K562 (cell line): ENCODE measurements at regions not wholly inside any gene's neighbourhood (a gene's known extent, or its start where the extent isn't known, plus 50 kb on each side); places are given as distances from the start of the nearest gene placed in this dataset.

Experiments
- ATAC-seq: fragments of 200-7000 bp; cut with Tn5 transposase; 3 replicates; pipeline ENCODE4 v1.9.1; 2020; ENCODE audit warnings: moderate library complexity
- BruUV-seq: library from RNA; stranded (reverse); fragments of 400-500 nt; replicated peaks from 2 replicates; lab custom pipeline; 2021; lab: Mats Ljungman, UMichigan
- CTCF ChIA-PET: fragments of 300-600 bp; formaldehyde crosslinking; extraction: SDS; loops from one replicate; lab custom pipeline; 2021; ENCODE audit warnings: low intra/inter-chr PET ratio; lab: Yijun Ruan, JAX
- POLR2A ChIA-PET: fragments of 300-600, 350-650 bp; sonication (Branson Sonifier 250); formaldehyde crosslinking; extraction: SDS; loops from one replicate; lab custom pipeline; 2021; ENCODE audit warnings: antibody characterized with exemption, inconsistent platforms; lab: Yijun Ruan, JAX
- DNase-seq, 4 experiments: peaks; one replicate each; pipeline versions ENCODE4 v3.0.0 to v3.0.0-alpha.2; 2011 to 2018; ENCODE audit warnings: low spot score in 3 of 4, mixed read lengths in 3 of 4; ENCODE audit errors: extremely low read depth in 1 of 4
- FAIRE-seq: peaks from 2 replicates; lab custom pipeline; 2011; peaks lifted over from hg19 to GRCh38; lab: Jason Lieb, UNC
- H2AFZ ChIP-seq: 2 replicates; pipeline ENCODE4 v1.6.0; 2011; ENCODE audit warnings: low read depth, low read length, control low read depth, inconsistent platforms
- H3K27ac ChIP-seq: fragments of 200-600 bp; 3 replicates; pipeline ENCODE4 v1.8.0; 2011; ENCODE audit warnings: low read depth, mild to moderate bottlenecking, control low read depth, inconsistent platforms, low read length, moderate library complexity, mixed read lengths; ENCODE audit errors: extremely low read depth
- H3K27me3 ChIP-seq, 2 experiments: fragments of 300-600 bp in 1 of 2; 2 replicates in 1 of 2; 3 replicates in 1 of 2; pipeline versions ENCODE4 v1.6.0 to v1.8.0; 2011; ENCODE audit warnings: inconsistent platforms in 2 of 2, low read length in 2 of 2, mild to moderate bottlenecking in 1 of 2, mixed read lengths in 1 of 2, moderate library complexity in 1 of 2; ENCODE audit not compliant: control insufficient read depth in 2 of 2, insufficient read depth in 2 of 2
- H3K36me3 ChIP-seq: fragments of 300-600 bp; 3 replicates; pipeline ENCODE4 v1.8.0; 2011; ENCODE audit warnings: mild to moderate bottlenecking, low read length, inconsistent platforms; ENCODE audit not compliant: control insufficient read depth, insufficient read depth
- H3K4me1 ChIP-seq, 2 experiments: fragments of 200-600 bp in 1 of 2; replicated peaks in 1 of 2; 2 replicates in 1 of 2; 3 replicates in 1 of 2; pipeline versions ENCODE4 v1.5.1 to v1.8.0; 2011; ENCODE audit warnings: inconsistent platforms in 2 of 2, low read length in 2 of 2, mild to moderate bottlenecking in 1 of 2, mixed read lengths in 1 of 2, moderate library complexity in 1 of 2; ENCODE audit not compliant: control insufficient read depth in 2 of 2, insufficient read depth in 2 of 2
- H3K4me2 ChIP-seq: 2 replicates; pipeline ENCODE4 v1.6.1; 2011; ENCODE audit warnings: low read length, control low read depth, inconsistent platforms, mixed read lengths; ENCODE audit not compliant: insufficient read depth
- H3K4me3 ChIP-seq: fragments of 200-600 bp; sonication (generic), shearing (Covaris generic); 2 replicates; pipeline ENCODE4 v1.5.1; 2016; ENCODE audit warnings: control low read depth, inconsistent platforms
- H3K79me2 ChIP-seq: fragments of 200-600 bp; 3 replicates; pipeline ENCODE4 v1.8.0; 2011; ENCODE audit warnings: low read length, inconsistent platforms; ENCODE audit not compliant: control insufficient read depth, insufficient read depth
- H3K9ac ChIP-seq, 2 experiments: 2 replicates each; pipeline versions ENCODE4 v1.6.0 to v1.6.1; 2011; ENCODE audit warnings: low read depth in 2 of 2, low read length in 2 of 2, control low read depth in 1 of 2, inconsistent platforms in 1 of 2, mild to moderate bottlenecking in 1 of 2, mixed read lengths in 1 of 2; ENCODE audit not compliant: insufficient read depth in 1 of 2
- H3K9me1 ChIP-seq: one replicate; pipeline ENCODE4 v1.6.0; 2011; ENCODE audit warnings: inconsistent platforms, mild to moderate bottlenecking, low read length, moderate library complexity; ENCODE audit not compliant: control insufficient read depth, insufficient read depth
- H3K9me3 ChIP-seq: replicated peaks from 2 replicates; pipeline ENCODE4 v1.5.1; 2011; ENCODE audit warnings: low read depth, low read length, inconsistent platforms; ENCODE audit not compliant: control insufficient read depth, insufficient read depth
- H4K20me1 ChIP-seq: replicated peaks from 2 replicates; pipeline ENCODE4 v1.6.1; 2011; ENCODE audit warnings: low read length, inconsistent platforms, mixed read lengths; ENCODE audit not compliant: control insufficient read depth, insufficient read depth
- CCNT2 ChIP-seq: IDR thresholded peaks from 2 replicates; pipeline ENCODE4 v1.6.1; 2011; ENCODE audit warnings: borderline replicate concordance, low read depth, mild to moderate bottlenecking, moderate library complexity, mixed read lengths, low read length; ENCODE audit not compliant: insufficient read length; ENCODE audit errors: extremely low read depth
- DNMT1 ChIP-seq: fragments of 450-650 bp; IDR thresholded peaks from 2 replicates; pipeline ENCODE4 v1.6.1; 2016; ENCODE audit warnings: antibody characterized with exemption, mild to moderate bottlenecking
- GATAD2A ChIP-seq: fragments of 450-650 bp; IDR thresholded peaks from 2 replicates; pipeline ENCODE4 v1.6.1; 2017
- HNRNPK ChIP-seq: fragments of 200-400 bp; formaldehyde crosslinking; IDR thresholded peaks from one replicate; pipeline ENCODE4 v1.6.1; 2018; ENCODE audit warnings: mild to moderate bottlenecking, low read depth, low read length; ENCODE audit not compliant: poor library complexity, severe bottlenecking
- POLR2AphosphoS2 ChIP-seq: IDR thresholded peaks from 2 replicates; pipeline ENCODE4 v1.6.1; 2012; ENCODE audit warnings: low read length, improper control_type of control experiment
- RBBP5 ChIP-seq: fragments of 200-600 bp; sonication (generic); IDR thresholded peaks from 2 replicates; pipeline ENCODE4 v1.6.1; 2012; ENCODE audit warnings: borderline replicate concordance, mild to moderate bottlenecking, low read length, control low read depth, inconsistent platforms; ENCODE audit not compliant: insufficient read depth, poor library complexity, severe bottlenecking
- SMAD1 ChIP-seq: fragments of 150-350 bp; IDR thresholded peaks from 2 replicates; pipeline ENCODE4 v1.6.1; 2014; ENCODE audit warnings: low read length, low read depth; ENCODE audit not compliant: partially characterized antibody
- U2AF2 ChIP-seq: fragments of 200-400 bp; formaldehyde crosslinking; optimal IDR thresholded peaks from 2 replicates; pipeline ENCODE3; 2017; ENCODE audit warnings: low read depth, mild to moderate bottlenecking, low read length
- WHSC1 ChIP-seq: IDR thresholded peaks from one replicate; pipeline ENCODE4 v1.6.1; 2012; ENCODE audit warnings: low read length, control low read depth, inconsistent platforms
- ZNF263 ChIP-seq: sonication (generic); formaldehyde crosslinking; IDR thresholded peaks from 2 replicates; pipeline ENCODE4 v1.8.0; 2022; ENCODE audit warnings: mild to moderate bottlenecking, missing genetic modification reagents, borderline replicate concordance
- ZNF79 ChIP-seq: fragments of 250-450 bp; sonication (Bioruptor Pico); IDR thresholded peaks from 2 replicates; pipeline ENCODE4 v1.4.0; 2020; ENCODE audit warnings: low read depth, mild to moderate bottlenecking, moderate library complexity
- WGBS: fragments of 100-300 bp; shearing (Covaris generic); methylation state at CpG from one replicate; pipeline ENCODE4 v1.1.6; 2016; ENCODE audit warnings: low coverage, mixed read lengths; ENCODE audit not compliant: insufficient coverage; ENCODE audit errors: missing lambda C conversion rate; 5-methylcytosine and 5-hydroxymethylcytosine counted together
- in situ Hi-C: fragments of 300-500 bp; cut with MboI; formaldehyde crosslinking; loops from 4 replicates; pipeline ENCODE4 v1.15.0; 2018; ENCODE audit warnings: inconsistent platforms, mixed read lengths
- intact Hi-C: fragments of 100-400 bp; cut with micrococcal nuclease; formaldehyde crosslinking; loops from 2 replicates; pipeline ENCODE4 v1.14.2; 2022
- TF ChIP-seq, protein P1 (sequence below), 2 experiments: fragments of 150-350 bp in 1 of 2; IDR thresholded peaks; 2 replicates each; pipeline ENCODE4 v1.6.1; 2012 to 2016; ENCODE audit warnings: low read depth in 2 of 2, low read length in 2 of 2, mild to moderate bottlenecking in 1 of 2, moderate library complexity in 1 of 2
- TF ChIP-seq, protein P2 (sequence below): IDR thresholded peaks from 2 replicates; pipeline ENCODE4 v1.6.1; 2016; ENCODE audit warnings: missing genetic modification characterization, missing compliant biosample characterization
- TF ChIP-seq, protein P3 (sequence below): fragments of 450-650 bp; IDR thresholded peaks from 2 replicates; pipeline ENCODE4 v1.6.1; 2017; ENCODE audit warnings: mild to moderate bottlenecking, moderate library complexity
- TF ChIP-seq, protein P4 (sequence below): IDR thresholded peaks from 2 replicates; pipeline ENCODE4 v1.6.1; 2012; ENCODE audit warnings: low read depth, low read length, improper control_type of control experiment, borderline replicate concordance

DNA sequence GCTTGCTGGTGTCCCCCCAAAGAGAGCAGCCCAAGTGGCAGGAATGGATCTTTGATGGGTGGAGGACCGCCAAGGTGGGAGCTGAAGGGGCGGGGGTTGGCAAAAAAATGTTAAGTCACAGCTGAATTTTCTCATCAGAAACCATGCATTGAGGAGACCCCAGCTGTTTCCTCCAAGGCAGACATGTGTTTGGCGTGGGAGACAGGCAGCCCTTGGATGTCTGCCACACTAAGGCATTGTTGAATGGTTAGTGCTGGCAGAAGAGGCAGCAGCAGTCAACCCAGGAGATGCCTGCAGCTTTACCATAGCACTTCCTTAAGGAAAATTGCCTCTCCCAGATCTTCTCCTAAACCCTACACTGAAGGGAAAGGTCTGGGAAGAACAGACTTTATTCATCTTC, 394.9 kb upstream of the CD180 start:
- ATAC-seq (no peak), DNase-seq (no peak), FAIRE-seq (no peak)
- no peak overlapping the region for H3K27ac ChIP-seq
- H3K9ac ChIP-seq, result no peak overlapping the region
- H4K20me1 ChIP-seq, result no peaks in the 10 kb centered on the region
- no peaks in the 10 kb centered on the region for H3K27me3 ChIP-seq
- intact Hi-C loops (no loop called here), in situ Hi-C loops (no loop called here)
- no peak overlapping the region for H2AFZ ChIP-seq
- no peaks in the 10 kb centered on the region for H3K9me3 ChIP-seq
- no peaks in the 10 kb centered on the region for H3K36me3 ChIP-seq
- WGBS, result 4% methylated on average over 3 of the region's 3 CpGs
- POLR2A ChIA-PET, result no interaction called here
- H3K4me2 ChIP-seq, result no peak overlapping the region
- H3K4me3 ChIP-seq, result no peak overlapping the region
- no peaks in the 10 kb centered on the region for H3K4me1 ChIP-seq
- CTCF ChIA-PET, result no interaction called here
- H3K79me2 ChIP-seq, result no peaks in the 10 kb centered on the region
- no peaks in the 10 kb centered on the region for H3K9me1 ChIP-seq
- BruUV-seq, result no TSS peak
- TF ChIP-seq, protein P1, sequence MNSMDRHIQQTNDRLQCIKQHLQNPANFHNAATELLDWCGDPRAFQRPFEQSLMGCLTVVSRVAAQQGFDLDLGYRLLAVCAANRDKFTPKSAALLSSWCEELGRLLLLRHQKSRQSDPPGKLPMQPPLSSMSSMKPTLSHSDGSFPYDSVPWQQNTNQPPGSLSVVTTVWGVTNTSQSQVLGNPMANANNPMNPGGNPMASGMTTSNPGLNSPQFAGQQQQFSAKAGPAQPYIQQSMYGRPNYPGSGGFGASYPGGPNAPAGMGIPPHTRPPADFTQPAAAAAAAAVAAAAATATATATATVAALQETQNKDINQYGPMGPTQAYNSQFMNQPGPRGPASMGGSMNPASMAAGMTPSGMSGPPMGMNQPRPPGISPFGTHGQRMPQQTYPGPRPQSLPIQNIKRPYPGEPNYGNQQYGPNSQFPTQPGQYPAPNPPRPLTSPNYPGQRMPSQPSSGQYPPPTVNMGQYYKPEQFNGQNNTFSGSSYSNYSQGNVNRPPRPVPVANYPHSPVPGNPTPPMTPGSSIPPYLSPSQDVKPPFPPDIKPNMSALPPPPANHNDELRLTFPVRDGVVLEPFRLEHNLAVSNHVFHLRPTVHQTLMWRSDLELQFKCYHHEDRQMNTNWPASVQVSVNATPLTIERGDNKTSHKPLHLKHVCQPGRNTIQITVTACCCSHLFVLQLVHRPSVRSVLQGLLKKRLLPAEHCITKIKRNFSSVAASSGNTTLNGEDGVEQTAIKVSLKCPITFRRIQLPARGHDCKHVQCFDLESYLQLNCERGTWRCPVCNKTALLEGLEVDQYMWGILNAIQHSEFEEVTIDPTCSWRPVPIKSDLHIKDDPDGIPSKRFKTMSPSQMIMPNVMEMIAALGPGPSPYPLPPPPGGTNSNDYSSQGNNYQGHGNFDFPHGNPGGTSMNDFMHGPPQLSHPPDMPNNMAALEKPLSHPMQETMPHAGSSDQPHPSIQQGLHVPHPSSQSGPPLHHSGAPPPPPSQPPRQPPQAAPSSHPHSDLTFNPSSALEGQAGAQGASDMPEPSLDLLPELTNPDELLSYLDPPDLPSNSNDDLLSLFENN (IDR thresholded peaks at IDR 0.05; ENCODE audit: low read depth in 2 of 2, low read length in 2 of 2), result no peak
- no peak for TF ChIP-seq POLR2AphosphoS2
- TF ChIP-seq WHSC1, result no peak
- no peak for TF ChIP-seq U2AF2
- no peak for TF ChIP-seq SMAD1
- TF ChIP-seq GATAD2A, result no peak
- TF ChIP-seq CCNT2, result no peak
- no peak for TF ChIP-seq ZNF79 (CRISPR knock-in tag)
- TF ChIP-seq, protein P2, sequence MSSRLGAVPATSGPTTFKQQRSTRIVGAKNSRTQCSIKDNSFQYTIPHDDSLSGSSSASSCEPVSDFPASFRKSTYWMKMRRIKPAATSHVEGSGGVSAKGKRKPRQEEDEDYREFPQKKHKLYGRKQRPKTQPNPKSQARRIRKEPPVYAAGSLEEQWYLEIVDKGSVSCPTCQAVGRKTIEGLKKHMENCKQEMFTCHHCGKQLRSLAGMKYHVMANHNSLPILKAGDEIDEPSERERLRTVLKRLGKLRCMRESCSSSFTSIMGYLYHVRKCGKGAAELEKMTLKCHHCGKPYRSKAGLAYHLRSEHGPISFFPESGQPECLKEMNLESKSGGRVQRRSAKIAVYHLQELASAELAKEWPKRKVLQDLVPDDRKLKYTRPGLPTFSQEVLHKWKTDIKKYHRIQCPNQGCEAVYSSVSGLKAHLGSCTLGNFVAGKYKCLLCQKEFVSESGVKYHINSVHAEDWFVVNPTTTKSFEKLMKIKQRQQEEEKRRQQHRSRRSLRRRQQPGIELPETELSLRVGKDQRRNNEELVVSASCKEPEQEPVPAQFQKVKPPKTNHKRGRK (tag), result no peak
- TF ChIP-seq, protein P3, sequence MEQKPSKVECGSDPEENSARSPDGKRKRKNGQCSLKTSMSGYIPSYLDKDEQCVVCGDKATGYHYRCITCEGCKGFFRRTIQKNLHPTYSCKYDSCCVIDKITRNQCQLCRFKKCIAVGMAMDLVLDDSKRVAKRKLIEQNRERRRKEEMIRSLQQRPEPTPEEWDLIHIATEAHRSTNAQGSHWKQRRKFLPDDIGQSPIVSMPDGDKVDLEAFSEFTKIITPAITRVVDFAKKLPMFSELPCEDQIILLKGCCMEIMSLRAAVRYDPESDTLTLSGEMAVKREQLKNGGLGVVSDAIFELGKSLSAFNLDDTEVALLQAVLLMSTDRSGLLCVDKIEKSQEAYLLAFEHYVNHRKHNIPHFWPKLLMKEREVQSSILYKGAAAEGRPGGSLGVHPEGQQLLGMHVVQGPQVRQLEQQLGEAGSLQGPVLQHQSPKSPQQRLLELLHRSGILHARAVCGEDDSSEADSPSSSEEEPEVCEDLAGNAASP, result no peak
- no peak for TF ChIP-seq RBBP5
- no peak for TF ChIP-seq ZNF263 (CRISPR knock-in tag)
- TF ChIP-seq, protein P4, sequence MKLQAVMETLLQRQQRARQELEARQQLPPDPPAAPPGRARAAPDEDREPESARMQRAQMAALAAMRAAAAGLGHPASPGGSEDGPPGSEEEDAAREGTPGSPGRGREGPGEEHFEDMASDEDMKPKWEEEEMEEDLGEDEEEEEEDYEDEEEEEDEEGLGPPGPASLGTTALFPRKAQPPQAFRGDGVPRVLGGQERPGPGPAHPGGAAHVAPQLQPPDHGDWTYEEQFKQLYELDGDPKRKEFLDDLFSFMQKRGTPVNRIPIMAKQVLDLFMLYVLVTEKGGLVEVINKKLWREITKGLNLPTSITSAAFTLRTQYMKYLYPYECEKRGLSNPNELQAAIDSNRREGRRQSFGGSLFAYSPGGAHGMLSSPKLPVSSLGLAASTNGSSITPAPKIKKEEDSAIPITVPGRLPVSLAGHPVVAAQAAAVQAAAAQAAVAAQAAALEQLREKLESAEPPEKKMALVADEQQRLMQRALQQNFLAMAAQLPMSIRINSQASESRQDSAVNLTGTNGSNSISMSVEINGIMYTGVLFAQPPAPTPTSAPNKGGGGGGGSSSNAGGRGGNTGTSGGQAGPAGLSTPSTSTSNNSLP, result no peak
- no peak for TF ChIP-seq HNRNPK
- TF ChIP-seq DNMT1, result no peak
